Naive thymus-derived CD8-positive, alpha-beta T cell (primary cell): ENCODE measurements at regions not wholly inside any gene's neighbourhood (a gene's known extent, or its start where the extent isn't known, plus 50 kb on each side); places are given as distances from the start of the nearest gene placed in this dataset.

Source experiments
- ATAC-seq, 2 donors: fragments of 150-1000 bp; cut with Tn5 transposase in 1 of 2; sonication (Bioruptor Pico), chemical (Tn5 transposase) in 1 of 2; 1 replicate in 1 of 2; 2 replicates in 1 of 2; pipeline ENCODE4 v1.10.0; 2021; ENCODE audit warnings: mild to moderate bottlenecking in 2 of 2, moderate library complexity in 2 of 2
- POLR2A ChIA-PET: fragments of 350-600 bp; sonication (Branson Sonifier 250); formaldehyde crosslinking; loops from one replicate; lab custom pipeline; 2021; ENCODE audit warnings: antibody characterized with exemption; lab: Charles Lee
- DNase-seq, 10 donors: peaks; one replicate each; pipeline versions ENCODE4 v3.0.0 to v3.0.0-alpha.2; 2020 to 2022
- H3K27ac Mint-ChIP-seq, 10 donors: one replicate each; pipeline ENCODE4 v1.8.0; 2020 to 2022; ENCODE audit warnings: mild to moderate bottlenecking in 10 of 10, mixed read lengths in 10 of 10, moderate library complexity in 4 of 10, inconsistent platforms in 1 of 10
- H3K27me3 Mint-ChIP-seq, 5 donors: one replicate each; pipeline ENCODE4 v1.8.0; 2021 to 2022; ENCODE audit warnings: mixed read lengths in 5 of 5
- H3K36me3 Mint-ChIP-seq, 3 donors: one replicate each; pipeline ENCODE4 v1.8.0; 2020 to 2022; ENCODE audit warnings: mixed read lengths in 3 of 3, mild to moderate bottlenecking in 2 of 3, inconsistent platforms in 1 of 3
- H3K4me1 Mint-ChIP-seq, 4 donors: one replicate each; pipeline ENCODE4 v1.8.0; 2021 to 2022; ENCODE audit warnings: mixed read lengths in 4 of 4
- H3K4me3 Mint-ChIP-seq, 10 donors: one replicate each; pipeline ENCODE4 v1.8.0; 2020 to 2022; ENCODE audit warnings: mild to moderate bottlenecking in 10 of 10, mixed read lengths in 10 of 10, moderate library complexity in 6 of 10, inconsistent platforms in 1 of 10
- H3K9me3 Mint-ChIP-seq, 9 donors: one replicate each; pipeline ENCODE4 v1.8.0; 2020 to 2022; ENCODE audit warnings: mixed read lengths in 9 of 9, mild to moderate bottlenecking in 3 of 9, inconsistent platforms in 1 of 9, moderate library complexity in 1 of 9

- Mint-ChIP-seq H3K27ac (no peak overlapping the region), H3K4me1 (peaks cover 0 to 5% (median 1%) of the 10 kb centered on the region in 4 donors), H3K27me3 (no peaks in the 10 kb centered on the region), H3K4me3 (no peak overlapping the region), H3K9me3 (no peaks in the 10 kb centered on the region), H3K36me3 (no peaks in the 10 kb centered on the region)
- POLR2A ChIA-PET = no interaction called here
- no peak for DNase-seq
- no peak for ATAC-seq
These were observed 132.5 kb upstream of the SYT6 start for GRCh38 chr1:114286179-114286578.

GRCh38 chr1:114282751-114283403 lies 129.2 kb upstream of the SYT6 start:
- DNase-seq (peak; percentile 63 to 90 (median 78)), ATAC-seq (peak; percentile 100)
- Mint-ChIP-seq H3K27me3 (no peaks in the 10 kb centered on the region), H3K9me3 (no peaks in the 10 kb centered on the region), H3K27ac (peak overlapping the region in 1 of 10 donors; percentile 57), H3K36me3 (no peaks in the 10 kb centered on the region), H3K4me1 (peaks cover 0 to 5% (median 1%) of the 10 kb centered on the region in 4 donors), H3K4me3 (no peak overlapping the region)
- POLR2A ChIA-PET = interaction anchor here (0.6 kb wide), 1 partner anchor 1136 kb away, joined by 3 read pairs; no protein-coding TSS in a partner anchor

GRCh38 chr1:114278911-114279310 lies 125.2 kb upstream of the SYT6 start:
- ATAC-seq (no peak), DNase-seq (no peak)
- peaks cover 0 to 5% (median 3%) of the 10 kb centered on the region in 5 donors for H3K27me3 Mint-ChIP-seq
- H3K4me1 Mint-ChIP-seq = peaks cover 0 to 5% (median 1%) of the 10 kb centered on the region in 4 donors
- H3K27ac Mint-ChIP-seq = no peak overlapping the region
- POLR2A ChIA-PET = interaction anchor here (0.6 kb wide), 1 partner anchor 414 kb away, joined by 5 read pairs; no protein-coding TSS in a partner anchor
- H3K36me3 Mint-ChIP-seq = no peaks in the 10 kb centered on the region
- H3K4me3 Mint-ChIP-seq = no peak overlapping the region
- no peaks in the 10 kb centered on the region for H3K9me3 Mint-ChIP-seq

GRCh38 chr1:114278430-114278829 lies 124.8 kb upstream of the SYT6 start:
- ATAC-seq (no peak), DNase-seq (no peak)
- peaks cover 0 to 5% (median 3%) of the 10 kb centered on the region in 5 donors for H3K27me3 Mint-ChIP-seq
- H3K27ac Mint-ChIP-seq = no peak overlapping the region
- POLR2A ChIA-PET = no interaction called here
- H3K4me3 Mint-ChIP-seq = no peak overlapping the region
- no peaks in the 10 kb centered on the region for H3K9me3 Mint-ChIP-seq
- H3K4me1 Mint-ChIP-seq = peaks cover 0 to 3% (median 1%) of the 10 kb centered on the region in 4 donors
- H3K36me3 Mint-ChIP-seq = no peaks in the 10 kb centered on the region

GRCh38 chr1:114274621-114275317 lies 121.1 kb upstream of the SYT6 start:
- DNase-seq (no peak), ATAC-seq (no peak)
- Mint-ChIP-seq H3K27ac (no peak overlapping the region), H3K4me1 (peaks cover 0 to 1% (median under 1%) of the 10 kb centered on the region in 4 donors), H3K27me3 (peaks cover 0 to 5% (median 3%) of the 10 kb centered on the region in 5 donors), H3K4me3 (no peak overlapping the region), H3K9me3 (no peaks in the 10 kb centered on the region), H3K36me3 (no peaks in the 10 kb centered on the region)
- POLR2A ChIA-PET = no interaction called here

- H3K36me3 Mint-ChIP-seq = no peaks in the 10 kb centered on the region
- POLR2A ChIA-PET = no interaction called here
- no peak for ATAC-seq
- peaks cover 0 to 3% (median 2%) of the 10 kb centered on the region in 4 donors for H3K4me1 Mint-ChIP-seq
- peaks cover 2 to 6% (median 4%) of the 10 kb centered on the region in 5 donors for H3K27me3 Mint-ChIP-seq
- no peak overlapping the region for H3K4me3 Mint-ChIP-seq
- no peaks in the 10 kb centered on the region for H3K9me3 Mint-ChIP-seq
- DNase-seq = no peak
- no peak overlapping the region for H3K27ac Mint-ChIP-seq
These were observed 118.9 kb upstream of the SYT6 start for GRCh38 chr1:114272593-114272992.

DNA sequence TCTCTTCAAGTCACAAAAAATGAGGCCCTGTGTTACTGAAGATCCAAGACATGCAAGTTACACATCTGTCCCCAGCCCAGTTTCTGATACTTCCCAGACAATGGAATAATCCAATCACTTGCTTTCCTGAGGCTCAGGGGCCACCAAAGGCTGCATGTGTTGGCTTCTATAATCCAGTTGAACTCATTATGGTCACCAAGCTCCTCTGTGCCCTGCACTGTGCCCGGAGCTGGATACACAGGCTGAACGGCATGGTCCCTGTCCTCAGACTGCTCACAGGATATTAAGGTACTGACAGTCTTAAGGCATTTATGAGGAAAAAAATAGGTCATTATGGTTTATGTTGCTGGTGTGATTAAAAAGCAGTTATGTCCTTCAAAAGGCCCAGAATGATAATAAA lies 117.0 kb upstream of the SYT6 start:
- POLR2A ChIA-PET = interaction anchor here (0.7 kb wide), 1 partner anchor 184 kb away, joined by 3 read pairs; no protein-coding TSS in a partner anchor
- H3K4me1 Mint-ChIP-seq = peaks cover 0 to 3% (median 2%) of the 10 kb centered on the region in 4 donors
- DNase-seq (no peak), ATAC-seq (no peak)
- H3K27me3 Mint-ChIP-seq = peaks cover 3 to 18% (median 8%) of the 10 kb centered on the region in 5 donors
- H3K27ac Mint-ChIP-seq = no peak overlapping the region
- no peaks in the 10 kb centered on the region for H3K36me3 Mint-ChIP-seq
- no peak overlapping the region for H3K4me3 Mint-ChIP-seq
- no peaks in the 10 kb centered on the region for H3K9me3 Mint-ChIP-seq

- Mint-ChIP-seq H3K9me3 (no peaks in the 10 kb centered on the region), H3K27ac (no peak overlapping the region), H3K27me3 (peaks cover 0 to 23% (median 11%) of the 10 kb centered on the region in 5 donors), H3K4me3 (no peak overlapping the region), H3K4me1 (peaks cover 0 to 3% (median 2%) of the 10 kb centered on the region in 4 donors), H3K36me3 (no peaks in the 10 kb centered on the region)
- ATAC-seq = no peak
- POLR2A ChIA-PET = interaction anchor here (0.6 kb wide), 1 partner anchor 1407 kb away, joined by 4 read pairs; no protein-coding TSS in a partner anchor
- DNase-seq = no peak
These were observed 116.6 kb upstream of the SYT6 start for GRCh38 chr1:114270282-114270681.

DNA sequence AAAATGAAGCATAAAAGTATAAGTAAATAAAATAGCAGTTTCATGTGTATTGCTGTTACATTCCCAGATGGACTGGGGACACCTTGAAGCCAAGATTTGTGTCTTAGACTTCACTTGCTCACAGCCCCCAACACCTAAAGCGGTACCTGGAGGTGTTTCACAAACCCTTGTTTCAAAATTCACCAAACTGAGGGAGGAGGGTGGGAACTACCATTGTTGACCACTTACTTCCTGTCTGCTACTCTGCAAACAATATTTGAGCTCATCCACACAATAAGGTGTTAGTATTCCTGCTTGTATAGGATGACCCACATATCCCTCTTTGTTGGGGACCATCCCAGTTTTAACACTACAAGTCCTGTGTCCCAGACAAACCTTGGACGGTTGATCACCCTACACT lies 115.9 kb upstream of the SYT6 start:
- H3K36me3 Mint-ChIP-seq = no peaks in the 10 kb centered on the region
- peaks cover 0 to 3% (median 2%) of the 10 kb centered on the region in 4 donors for H3K4me1 Mint-ChIP-seq
- peaks cover 0 to 25% (median 8%) of the 10 kb centered on the region in 5 donors for H3K27me3 Mint-ChIP-seq
- H3K27ac Mint-ChIP-seq = no peak overlapping the region
- DNase-seq (no peak), ATAC-seq (no peak)
- POLR2A ChIA-PET = interaction anchor here (0.6 kb wide), 1 partner anchor 1406 kb away, joined by 4 read pairs; no protein-coding TSS in a partner anchor
- H3K9me3 Mint-ChIP-seq = no peaks in the 10 kb centered on the region
- H3K4me3 Mint-ChIP-seq = no peak overlapping the region

DNA sequence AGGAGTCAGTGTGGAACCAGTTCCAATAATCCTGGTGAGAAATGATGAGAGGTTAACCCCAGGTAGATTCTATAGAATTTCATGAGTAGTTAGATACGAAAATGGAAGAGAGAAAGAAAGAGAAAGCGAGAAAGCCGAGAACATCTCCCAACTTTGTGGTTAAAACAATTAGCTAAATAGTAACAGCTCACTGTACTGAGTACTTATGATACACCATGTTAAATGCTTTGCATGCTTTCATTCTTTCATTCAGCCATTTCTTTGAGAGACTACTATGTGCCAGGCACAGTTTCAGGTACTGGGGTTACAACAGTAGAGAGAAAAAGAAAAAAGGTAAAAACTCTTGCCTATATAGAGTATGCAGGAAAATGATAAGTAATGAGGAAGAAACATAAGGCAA lies 109.7 kb upstream of the SYT6 start:
- ATAC-seq = no peak
- Mint-ChIP-seq H3K4me3 (no peak overlapping the region), H3K27me3 (peaks cover 1 to 19% (median 9%) of the 10 kb centered on the region in 5 donors), H3K27ac (no peak overlapping the region), H3K36me3 (no peaks in the 10 kb centered on the region), H3K4me1 (no peaks in the 10 kb centered on the region), H3K9me3 (no peaks in the 10 kb centered on the region)
- POLR2A ChIA-PET = no interaction called here
- no peak for DNase-seq

GRCh38 chr1:114262337-114262736 lies 108.7 kb upstream of the SYT6 start:
- Mint-ChIP-seq H3K9me3 (no peaks in the 10 kb centered on the region), H3K27ac (no peak overlapping the region), H3K4me3 (no peak overlapping the region), H3K27me3 (peaks cover 1 to 19% (median 9%) of the 10 kb centered on the region in 5 donors), H3K36me3 (no peaks in the 10 kb centered on the region), H3K4me1 (no peaks in the 10 kb centered on the region)
- POLR2A ChIA-PET = no interaction called here
- DNase-seq (no peak), ATAC-seq (no peak)

- Mint-ChIP-seq H3K36me3 (peaks cover 0 to 4% (median 0%) of the 10 kb centered on the region in 3 donors), H3K4me1 (peaks cover 0 to 1% (median 0%) of the 10 kb centered on the region in 4 donors), H3K9me3 (peaks cover 0 to 3% (median 0%) of the 10 kb centered on the region in 9 donors), H3K27ac (no peak overlapping the region), H3K27me3 (peaks cover 0 to 17% (median 6%) of the 10 kb centered on the region in 5 donors), H3K4me3 (no peak overlapping the region)
- POLR2A ChIA-PET = no interaction called here
- DNase-seq = no peak
- ATAC-seq = no peak
These were observed 107.3 kb upstream of the SYT6 start for GRCh38 chr1:114260805-114261484.
